ENCODE measurements at regions not wholly inside any gene's neighbourhood (a gene's known extent, or its start where the extent isn't known, plus 50 kb on each side); places are given as distances from the start of the nearest gene placed in this dataset.
"Not testable (repeated sequence)": the region's sequence is repeated elsewhere in the genome, so short reads cannot be mapped to it uniquely, and the experiment has no call there.

DNA sequence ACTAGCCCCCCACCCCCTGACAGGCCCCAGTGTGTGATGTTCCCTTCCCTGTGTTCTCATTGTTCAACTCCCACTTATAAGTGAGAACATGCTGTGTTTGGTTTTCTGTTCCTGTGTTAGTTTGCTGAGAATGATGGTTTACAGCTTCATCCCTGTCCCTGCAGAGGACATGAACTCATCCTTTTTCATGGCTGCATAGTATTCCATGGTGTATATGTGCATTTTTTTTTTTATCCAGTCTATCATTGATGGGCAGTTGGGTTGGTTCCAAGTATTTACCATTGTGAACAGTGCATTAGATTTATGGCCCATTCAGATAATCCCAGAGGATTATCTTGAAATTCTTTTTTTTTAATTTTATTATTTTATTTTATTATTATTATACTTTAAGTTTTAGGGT is 872.5 kb upstream of the ARRDC3 start:
- H3K27ac ChIP-seq (ENCODE audit: low read length); H3K9me3 ChIP-seq (ENCODE audit: control insufficient read depth, insufficient read depth, low read depth, low read length); in situ Hi-C loops (cut with HindIII; ENCODE audit: low pct_unique_long_range_greater_than_20kb, low sequenced_read_pairs); H3K27me3 ChIP-seq (ENCODE audit: control insufficient read depth, insufficient read depth, low read length); H3K4me3 ChIP-seq (ENCODE audit: low read depth in 2 of 2, low read length in 2 of 2); CTCF ChIA-PET; POLR2A ChIA-PET; DNase-seq (ENCODE audit: low read depth, low spot score); ATAC-seq; BruUV-seq (replicated peaks); H3K4me1 ChIP-seq (ENCODE audit: control insufficient read depth, insufficient read depth, low read length); H3K36me3 ChIP-seq (ENCODE audit: control insufficient read depth, insufficient read depth, low read length); intact Hi-C loops (cut with micrococcal nuclease; ENCODE audit: unreplicated experiment): not testable (repeated sequence)

DNA sequence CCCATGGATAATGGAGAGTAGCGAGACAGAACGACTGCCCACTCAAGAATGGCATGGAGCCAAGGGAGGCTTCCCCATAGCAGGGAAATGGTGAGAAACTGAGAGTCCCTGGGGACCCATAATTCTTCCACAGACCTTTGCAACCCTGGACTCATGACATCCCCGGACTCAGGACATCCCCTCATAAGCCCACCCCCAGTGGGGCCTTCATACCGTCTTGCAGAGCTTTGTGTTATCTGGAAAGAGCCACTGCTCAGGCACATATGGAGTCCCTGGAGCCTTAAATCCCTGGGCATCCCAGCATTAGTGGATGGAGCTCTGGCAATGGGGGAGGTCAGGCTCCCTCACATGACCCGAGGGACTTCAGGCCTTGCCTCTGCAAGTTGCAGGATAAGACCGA is 865.4 kb upstream of the ARRDC3 start:
- intact Hi-C loops (cut with micrococcal nuclease; ENCODE audit: unreplicated experiment), result no loop called here
- no TSS peak for BruUV-seq (replicated peaks)

More for the DNA sequence above, 865.4 kb upstream of the ARRDC3 start:
- CTCF ChIA-PET, result no interaction called here
- Histone ChIP-seq H3K4me1 (ENCODE audit: control insufficient read depth, insufficient read depth, low read length) (no peaks in the 10 kb centered on the region), H3K36me3 (ENCODE audit: control insufficient read depth, insufficient read depth, low read length) (no peaks in the 10 kb centered on the region), H3K27ac (ENCODE audit: low read length) (no peak overlapping the region), H3K4me3 (ENCODE audit: low read depth in 2 of 2, low read length in 2 of 2) (no peak overlapping the region), H3K27me3 (ENCODE audit: control insufficient read depth, insufficient read depth, low read length) (no peaks in the 10 kb centered on the region), H3K9me3 (ENCODE audit: control insufficient read depth, insufficient read depth, low read depth, low read length) (peaks cover 9% of the 10 kb centered on the region; the same call in 1 of the 2 replicates)
- TF ChIP-seq, protein P1, sequence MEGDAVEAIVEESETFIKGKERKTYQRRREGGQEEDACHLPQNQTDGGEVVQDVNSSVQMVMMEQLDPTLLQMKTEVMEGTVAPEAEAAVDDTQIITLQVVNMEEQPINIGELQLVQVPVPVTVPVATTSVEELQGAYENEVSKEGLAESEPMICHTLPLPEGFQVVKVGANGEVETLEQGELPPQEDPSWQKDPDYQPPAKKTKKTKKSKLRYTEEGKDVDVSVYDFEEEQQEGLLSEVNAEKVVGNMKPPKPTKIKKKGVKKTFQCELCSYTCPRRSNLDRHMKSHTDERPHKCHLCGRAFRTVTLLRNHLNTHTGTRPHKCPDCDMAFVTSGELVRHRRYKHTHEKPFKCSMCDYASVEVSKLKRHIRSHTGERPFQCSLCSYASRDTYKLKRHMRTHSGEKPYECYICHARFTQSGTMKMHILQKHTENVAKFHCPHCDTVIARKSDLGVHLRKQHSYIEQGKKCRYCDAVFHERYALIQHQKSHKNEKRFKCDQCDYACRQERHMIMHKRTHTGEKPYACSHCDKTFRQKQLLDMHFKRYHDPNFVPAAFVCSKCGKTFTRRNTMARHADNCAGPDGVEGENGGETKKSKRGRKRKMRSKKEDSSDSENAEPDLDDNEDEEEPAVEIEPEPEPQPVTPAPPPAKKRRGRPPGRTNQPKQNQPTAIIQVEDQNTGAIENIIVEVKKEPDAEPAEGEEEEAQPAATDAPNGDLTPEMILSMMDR (IDR thresholded peaks at IDR 0.05), result no peak
- TF ChIP-seq SIN3A (IDR thresholded peaks at IDR 0.05; ENCODE audit: borderline replicate concordance, insufficient read depth, low read depth, low read length), result no peak
- no peak for TF ChIP-seq REST (IDR thresholded peaks at IDR 0.05; ENCODE audit: insufficient read depth in 1 of 2, low read depth in 2 of 2, low read length in 1 of 2)
- TF ChIP-seq TCF7L2 (IDR thresholded peaks at IDR 0.05; ENCODE audit: low read depth, low read length), result no peak
- no peak for TF ChIP-seq POLR2AphosphoS5 (IDR thresholded peaks at IDR 0.05; ENCODE audit: low read depth, low read length)
- ATAC-seq, result no peak
- in situ Hi-C loops (cut with HindIII; ENCODE audit: low pct_unique_long_range_greater_than_20kb, low sequenced_read_pairs), result no loop called here
- POLR2A ChIA-PET, result no interaction called here
- no peak for DNase-seq (ENCODE audit: low read depth, low spot score)
